Mesenchymal stem cell (in vitro differentiated cells and primary cell): ENCODE measurements at regions not wholly inside any gene's neighbourhood (a gene's known extent, or its start where the extent isn't known, plus 50 kb on each side); places are given as distances from the start of the nearest gene placed in this dataset.

Experiments used
- DNase-seq: peaks from one replicate; pipeline ENCODE4 v3.0.0-alpha.2; 2013
- H2AFZ ChIP-seq: one replicate; pipeline ENCODE4 v1.6.1; 2013; ENCODE audit warnings: low read depth, mild to moderate bottlenecking, control low read depth, inconsistent platforms, low read length, moderate library complexity
- H2AK5ac ChIP-seq: 2 replicates; pipeline ENCODE4 v1.6.1; 2013; ENCODE audit warnings: low read length, moderate library complexity, mild to moderate bottlenecking, inconsistent platforms; ENCODE audit not compliant: severe bottlenecking
- H2BK120ac ChIP-seq: one replicate; pipeline ENCODE4 v1.6.1; 2013; ENCODE audit warnings: low read depth, mild to moderate bottlenecking, inconsistent platforms, low read length, moderate library complexity
- H2BK12ac ChIP-seq, 2 experiments: one replicate each; pipeline ENCODE4 v1.6.1; 2013; ENCODE audit warnings: inconsistent platforms in 2 of 2, low read length in 2 of 2, mild to moderate bottlenecking in 2 of 2, moderate library complexity in 2 of 2, control low read depth in 1 of 2
- H2BK15ac ChIP-seq: one replicate; pipeline ENCODE4 v1.6.1; 2013; ENCODE audit warnings: mild to moderate bottlenecking, low read depth, inconsistent platforms; ENCODE audit not compliant: poor library complexity, severe bottlenecking
- H2BK5ac ChIP-seq: 2 replicates; pipeline ENCODE4 v1.6.1; 2013; ENCODE audit warnings: low read depth, mild to moderate bottlenecking, low read length, control low read depth, inconsistent platforms; ENCODE audit not compliant: poor library complexity, severe bottlenecking
- H3K14ac ChIP-seq, 2 experiments: one replicate each; pipeline ENCODE4 v1.6.1; 2013; ENCODE audit warnings: inconsistent platforms in 2 of 2, low read length in 2 of 2, control low read depth in 1 of 2, mild to moderate bottlenecking in 1 of 2, moderate library complexity in 1 of 2
- H3K18ac ChIP-seq, 2 experiments: one replicate each; pipeline ENCODE4 v1.6.1; 2013; ENCODE audit warnings: inconsistent platforms in 2 of 2, low read length in 2 of 2, control low read depth in 1 of 2, low read depth in 1 of 2, mild to moderate bottlenecking in 1 of 2
- H3K23ac ChIP-seq, 2 experiments: one replicate each; pipeline ENCODE4 v1.6.1; 2013; ENCODE audit warnings: inconsistent platforms in 2 of 2, low read length in 2 of 2, mild to moderate bottlenecking in 2 of 2, moderate library complexity in 2 of 2, control low read depth in 1 of 2
- H3K27ac ChIP-seq: 2 replicates; pipeline ENCODE4 v1.5.1; 2013; ENCODE audit warnings: mild to moderate bottlenecking, moderate library complexity, low read length, control low read depth, inconsistent platforms; ENCODE audit not compliant: poor library complexity, severe bottlenecking
- H3K27me3 ChIP-seq, 2 experiments: 2 replicates each; pipeline versions ENCODE4 v1.6.1 to v1.7.0; 2013; ENCODE audit warnings: low read length in 2 of 2, mild to moderate bottlenecking in 2 of 2, moderate library complexity in 2 of 2, control low read depth in 1 of 2, inconsistent platforms in 1 of 2; ENCODE audit not compliant: control insufficient read depth in 1 of 2, insufficient read depth in 1 of 2
- H3K36me3 ChIP-seq, 2 experiments: 2 replicates each; pipeline versions ENCODE4 v1.6.1 to v1.7.0; 2013; ENCODE audit warnings: low read length in 2 of 2, control low read depth in 1 of 2, inconsistent platforms in 1 of 2, low read depth in 1 of 2, mild to moderate bottlenecking in 1 of 2; ENCODE audit not compliant: insufficient read depth in 2 of 2, control insufficient read depth in 1 of 2
- H3K4ac ChIP-seq, 2 experiments: one replicate each; pipeline ENCODE4 v1.6.1; 2013; ENCODE audit warnings: inconsistent platforms in 2 of 2, low read length in 2 of 2, mild to moderate bottlenecking in 2 of 2, moderate library complexity in 2 of 2, control low read depth in 1 of 2, low read depth in 1 of 2
- H3K4me1 ChIP-seq: 2 replicates; pipeline ENCODE4 v1.6.1; 2013; ENCODE audit warnings: low read depth, low read length, control low read depth; ENCODE audit not compliant: control insufficient read depth, insufficient read depth
- H3K4me2 ChIP-seq: 2 replicates; pipeline ENCODE4 v1.6.1; 2013; ENCODE audit warnings: low read length, mild to moderate bottlenecking, inconsistent platforms; ENCODE audit not compliant: poor library complexity, severe bottlenecking
- H3K4me3 ChIP-seq, 2 experiments: 2 replicates each; pipeline versions ENCODE4 v1.5.1 to v1.7.0; 2013; ENCODE audit warnings: low read length in 2 of 2, mild to moderate bottlenecking in 2 of 2, control low read depth in 1 of 2, low read depth in 1 of 2; ENCODE audit not compliant: insufficient read depth in 1 of 2
- H3K79me1 ChIP-seq: replicated peaks from 2 replicates; pipeline ENCODE4 v1.6.1; 2013; ENCODE audit warnings: mild to moderate bottlenecking, control low read depth, low read length, inconsistent platforms; ENCODE audit not compliant: poor library complexity, severe bottlenecking
- H3K9ac ChIP-seq: 2 replicates; pipeline ENCODE4 v1.7.0; 2013; ENCODE audit warnings: mild to moderate bottlenecking, low read length, moderate library complexity
- H3K9me3 ChIP-seq: 2 replicates; pipeline ENCODE4 v1.7.0; 2013; ENCODE audit warnings: mild to moderate bottlenecking, low read length; ENCODE audit not compliant: control insufficient read depth
- H4K8ac ChIP-seq: one replicate; pipeline ENCODE4 v1.6.1; 2013; ENCODE audit warnings: inconsistent platforms, mild to moderate bottlenecking, low read length, moderate library complexity
- H4K91ac ChIP-seq: one replicate; pipeline ENCODE4 v1.6.1; 2013; ENCODE audit warnings: mild to moderate bottlenecking, low read length, inconsistent platforms
- WGBS: methylation state at CpG from one replicate; pipeline ENCODE4 v1.1.7; 2013; ENCODE audit warnings: mixed read lengths; 5-methylcytosine and 5-hydroxymethylcytosine counted together

DNA sequence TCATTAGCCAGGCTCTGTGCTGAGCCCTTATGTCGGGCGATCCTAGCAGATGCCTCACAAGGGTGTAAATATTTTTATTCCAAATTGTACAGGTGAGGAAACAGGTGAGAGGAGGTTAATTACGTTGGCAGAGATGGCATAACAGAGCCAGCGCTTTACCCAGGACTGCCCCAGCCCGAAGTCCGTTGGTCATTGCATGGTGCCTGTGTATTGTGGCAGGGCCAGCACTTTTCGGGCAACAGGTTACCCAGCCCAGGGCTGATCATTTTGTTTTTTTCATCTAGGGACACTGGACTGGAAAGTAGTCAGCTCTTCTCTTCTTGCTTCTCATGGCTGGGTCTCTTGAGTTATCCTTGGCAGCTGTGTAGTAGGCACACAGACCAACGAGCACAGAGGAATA is 202.2 kb upstream of the NAV2 start:
- no peak overlapping the region for H2AFZ ChIP-seq
- no peak overlapping the region for H4K91ac ChIP-seq
- H2BK5ac ChIP-seq = no peak overlapping the region
- H3K27me3 ChIP-seq = peaks cover 0 to 57% of the 10 kb centered on the region in 2 experiments
- no peak overlapping the region for H2BK12ac ChIP-seq
- H3K4ac ChIP-seq = peak overlapping the region in 1 of 2 experiments; percentile 50
- H2BK15ac ChIP-seq = no peak overlapping the region
- H2BK120ac ChIP-seq = no peak overlapping the region
- DNase-seq = no peak
- no peaks in the 10 kb centered on the region for H3K9me3 ChIP-seq
- no peak overlapping the region for H3K18ac ChIP-seq
- no peaks in the 10 kb centered on the region for H3K36me3 ChIP-seq
- H3K4me3 ChIP-seq = no peak overlapping the region
- H4K8ac ChIP-seq = no peak overlapping the region
- WGBS = 76% methylated on average over 8 of the region's 8 CpGs
- H3K4me2 ChIP-seq = no peak overlapping the region
- H3K4me1 ChIP-seq = peaks cover 2% of the 10 kb centered on the region
- H3K14ac ChIP-seq = peak overlapping the region in 1 of 2 experiments; percentile 61
- H3K27ac ChIP-seq = no peak overlapping the region
- no peaks in the 10 kb centered on the region for H3K79me1 ChIP-seq
- no peak overlapping the region for H3K23ac ChIP-seq
- H2AK5ac ChIP-seq = no peak overlapping the region
- no peak overlapping the region for H3K9ac ChIP-seq

DNA sequence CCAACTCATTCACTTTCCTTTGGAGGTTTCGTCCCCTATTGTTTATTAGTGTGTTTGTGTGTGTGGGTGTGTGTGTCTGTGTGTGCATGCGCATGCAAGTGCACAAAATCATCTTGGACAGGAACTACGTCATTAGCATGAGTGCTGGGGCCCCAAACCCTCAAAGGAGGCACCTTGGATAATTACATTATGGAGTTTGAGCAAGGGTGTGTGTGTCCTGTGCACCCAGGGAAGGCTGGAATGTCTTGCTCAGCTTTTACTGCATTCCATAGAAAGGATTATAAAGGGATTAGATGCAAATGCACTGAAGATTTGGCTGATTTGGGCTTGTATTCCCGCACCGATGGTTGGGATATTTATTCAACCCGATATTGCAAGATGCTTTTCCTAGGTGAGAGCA is 203.4 kb upstream of the NAV2 start:
- Histone ChIP-seq H3K14ac (no peak overlapping the region), H2BK120ac (no peak overlapping the region), H3K4me2 (no peak overlapping the region), H3K27ac (no peak overlapping the region), H2AK5ac (no peak overlapping the region), H2BK5ac (no peak overlapping the region), H3K79me1 (no peaks in the 10 kb centered on the region), H2AFZ (no peak overlapping the region), H3K23ac (no peak overlapping the region), H4K8ac (no peak overlapping the region), H3K9me3 (no peaks in the 10 kb centered on the region), H3K4me1 (peaks cover 2% of the 10 kb centered on the region), H3K18ac (peak overlapping the region in 1 of 2 experiments; percentile 56), H3K4ac (peak overlapping the region in 1 of 2 experiments; percentile 50), H2BK15ac (no peak overlapping the region), H4K91ac (no peak overlapping the region), H3K4me3 (no peak overlapping the region), H3K27me3 (peaks cover 0 to 69% of the 10 kb centered on the region in 2 experiments), H3K9ac (no peak overlapping the region), H2BK12ac (peak overlapping the region; percentile 42 to 70), H3K36me3 (no peaks in the 10 kb centered on the region)
- WGBS = 89% methylated on average over 6 of the region's 6 CpGs
- no peak for DNase-seq

DNA sequence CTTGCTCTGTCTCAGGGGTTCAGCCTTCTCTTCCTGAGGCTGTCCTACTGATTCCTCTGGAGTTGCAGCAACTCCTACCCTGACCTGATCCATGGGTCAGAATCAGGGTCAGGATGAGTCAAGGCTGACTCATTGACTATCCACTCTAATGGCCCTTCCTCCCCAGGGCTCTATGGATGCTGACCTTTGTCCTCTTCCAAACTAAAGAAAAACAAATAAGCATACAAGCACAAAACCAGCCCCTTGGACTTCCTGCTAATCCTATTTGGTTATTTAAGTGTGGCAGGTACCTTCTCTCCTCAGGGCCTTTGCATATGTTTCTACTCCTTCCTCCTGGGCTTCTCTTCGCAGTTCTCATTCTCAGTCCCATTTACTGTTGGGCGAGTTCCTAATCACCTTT is 204.5 kb upstream of the NAV2 start:
- Histone ChIP-seq H2AFZ (no peak overlapping the region), H2BK15ac (no peak overlapping the region), H2BK5ac (no peak overlapping the region), H2BK120ac (no peak overlapping the region), H2AK5ac (no peak overlapping the region), H4K91ac (no peak overlapping the region), H3K27ac (no peak overlapping the region), H3K9me3 (no peaks in the 10 kb centered on the region), H3K4me1 (peaks cover 2% of the 10 kb centered on the region), H4K8ac (no peak overlapping the region), H3K4me2 (no peak overlapping the region), H3K14ac (no peak overlapping the region), H2BK12ac (no peak overlapping the region), H3K4ac (peak overlapping the region in 1 of 2 experiments; percentile 47), H3K4me3 (no peak overlapping the region), H3K27me3 (peaks cover 0 to 63% of the 10 kb centered on the region in 2 experiments), H3K9ac (no peak overlapping the region), H3K18ac (no peak overlapping the region), H3K23ac (no peak overlapping the region), H3K79me1 (no peaks in the 10 kb centered on the region), H3K36me3 (no peaks in the 10 kb centered on the region)
- WGBS = 58% methylated on average over 2 of the region's 2 CpGs
- peak; percentile 63 for DNase-seq

DNA sequence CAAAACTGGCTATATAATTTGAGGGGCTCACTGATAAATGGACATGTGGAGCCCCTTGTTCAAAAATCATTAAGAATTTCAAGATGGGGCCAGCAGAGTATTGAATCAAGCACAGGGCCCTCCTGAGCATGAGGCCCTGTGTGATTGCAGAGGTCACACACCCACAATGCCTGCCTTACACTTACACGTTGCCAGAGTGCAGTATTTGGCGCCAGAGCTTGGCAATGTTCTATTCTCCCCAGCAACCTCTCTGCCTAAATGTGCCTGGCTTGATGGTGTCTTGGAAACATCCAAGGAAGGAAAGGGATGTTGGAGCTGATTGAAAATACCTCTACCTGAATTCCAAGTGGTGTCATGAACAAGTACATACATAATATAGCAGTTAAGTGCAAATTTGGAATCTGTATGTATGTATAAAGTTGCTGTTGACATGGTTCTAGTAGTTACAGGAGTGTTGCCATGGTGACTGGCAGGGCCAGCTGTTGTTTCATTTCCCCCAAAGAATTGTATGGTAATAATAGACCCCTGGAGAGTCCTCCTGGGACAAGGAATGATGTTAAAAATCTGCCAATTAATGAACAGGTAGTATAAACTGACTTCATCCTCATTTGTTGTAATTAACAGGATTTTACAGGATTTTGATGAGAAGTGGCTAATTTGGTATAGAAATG is 205.7 kb upstream of the NAV2 start:
- Histone ChIP-seq H3K4me1 (peaks cover 2% of the 10 kb centered on the region), H4K8ac (no peak overlapping the region), H3K23ac (no peak overlapping the region), H3K79me1 (no peaks in the 10 kb centered on the region), H3K27ac (no peak overlapping the region), H3K18ac (no peak overlapping the region), H3K4me2 (no peak overlapping the region), H3K14ac (no peak overlapping the region), H2BK15ac (no peak overlapping the region), H3K9ac (no peak overlapping the region), H2BK5ac (no peak overlapping the region), H3K9me3 (no peaks in the 10 kb centered on the region), H2AFZ (no peak overlapping the region), H3K4ac (no peak overlapping the region), H2AK5ac (no peak overlapping the region), H3K27me3 (peaks cover 0 to 52% of the 10 kb centered on the region in 2 experiments), H3K36me3 (no peaks in the 10 kb centered on the region), H2BK12ac (peak overlapping the region in 1 of 2 experiments; percentile 52), H3K4me3 (no peak overlapping the region), H4K91ac (no peak overlapping the region), H2BK120ac (no peak overlapping the region)
- no peak for DNase-seq
- no CpG with 5 or more reads among the region's 2 CpGs for WGBS
